T-helper 2 cell treated with Interferon-gamma antibody and Interleukin-4, amounts not matched to agents 5 μg/mL and 100 μg/mL, for 36 hours (primary cell): ENCODE measurements at regions not wholly inside any gene's neighbourhood (a gene's known extent, or its start where the extent isn't known, plus 50 kb on each side); places are given as distances from the start of the nearest gene placed in this dataset.

Source experiments
- DNase-seq: peaks from one replicate; pipeline ENCODE4 v3.0.0; 2021; ENCODE audit warnings: low spot score
- H3K27ac Mint-ChIP-seq: one replicate; pipeline ENCODE4 v1.8.0; 2021; ENCODE audit warnings: mild to moderate bottlenecking, mixed read lengths
- H3K27me3 Mint-ChIP-seq: one replicate; pipeline ENCODE4 v1.8.0; 2021; ENCODE audit warnings: low read depth, mixed read lengths
- H3K36me3 Mint-ChIP-seq: one replicate; pipeline ENCODE4 v1.8.0; 2021; ENCODE audit warnings: low read depth, mixed read lengths
- H3K4me1 Mint-ChIP-seq: one replicate; pipeline ENCODE4 v1.8.0; 2021; ENCODE audit warnings: low read depth, mixed read lengths
- H3K4me3 Mint-ChIP-seq: one replicate; pipeline ENCODE4 v1.8.0; 2022; ENCODE audit warnings: mild to moderate bottlenecking, moderate library complexity, mixed read lengths
- H3K9me3 Mint-ChIP-seq: one replicate; pipeline ENCODE4 v1.8.0; 2021; ENCODE audit warnings: mixed read lengths

- Mint-ChIP-seq H3K4me3 (no peak overlapping the region), H3K27me3 (no peaks in the 10 kb centered on the region), H3K4me1 (no peaks in the 10 kb centered on the region), H3K36me3 (no peaks in the 10 kb centered on the region), H3K9me3 (no peaks in the 10 kb centered on the region), H3K27ac (no peak overlapping the region)
- no peak for DNase-seq
These were observed 88.1 kb upstream of the ASAP2 start for GRCh38 chr2:9118383-9118960.

GRCh38 chr2:9115229-9115628, 91.4 kb upstream of the ASAP2 start:
- H3K4me3 Mint-ChIP-seq, result no peak overlapping the region
- H3K36me3 Mint-ChIP-seq, result no peaks in the 10 kb centered on the region
- no peak overlapping the region for H3K27ac Mint-ChIP-seq
- H3K27me3 Mint-ChIP-seq, result peaks cover 2% of the 10 kb centered on the region
- no peaks in the 10 kb centered on the region for H3K9me3 Mint-ChIP-seq
- DNase-seq, result no peak
- no peaks in the 10 kb centered on the region for H3K4me1 Mint-ChIP-seq

- DNase-seq, result no peak
- Mint-ChIP-seq H3K4me1 (no peaks in the 10 kb centered on the region), H3K27ac (no peak overlapping the region), H3K9me3 (no peaks in the 10 kb centered on the region), H3K27me3 (peaks cover 2% of the 10 kb centered on the region), H3K4me3 (no peak overlapping the region), H3K36me3 (no peaks in the 10 kb centered on the region)
These were observed 92.2 kb upstream of the ASAP2 start for GRCh38 chr2:9114458-9114857.

GRCh38 chr2:9113916-9114315, 92.7 kb upstream of the ASAP2 start:
- no peak for DNase-seq
- H3K9me3 Mint-ChIP-seq, result no peaks in the 10 kb centered on the region
- H3K36me3 Mint-ChIP-seq, result no peaks in the 10 kb centered on the region
- no peak overlapping the region for H3K4me3 Mint-ChIP-seq
- no peaks in the 10 kb centered on the region for H3K4me1 Mint-ChIP-seq
- no peak overlapping the region for H3K27ac Mint-ChIP-seq
- peaks cover 2% of the 10 kb centered on the region for H3K27me3 Mint-ChIP-seq

- Mint-ChIP-seq H3K36me3 (no peaks in the 10 kb centered on the region), H3K27ac (no peak overlapping the region), H3K4me1 (no peaks in the 10 kb centered on the region), H3K27me3 (peaks cover 2% of the 10 kb centered on the region), H3K4me3 (no peak overlapping the region), H3K9me3 (no peaks in the 10 kb centered on the region)
- DNase-seq, result no peak
These were observed 93.3 kb upstream of the ASAP2 start for GRCh38 chr2:9113262-9113661.

GRCh38 chr2:9112079-9112721, 94.4 kb upstream of the ASAP2 start:
- no peaks in the 10 kb centered on the region for H3K36me3 Mint-ChIP-seq
- H3K27ac Mint-ChIP-seq, result no peak overlapping the region
- no peaks in the 10 kb centered on the region for H3K9me3 Mint-ChIP-seq
- DNase-seq, result no peak
- H3K4me3 Mint-ChIP-seq, result no peak overlapping the region
- peaks cover 2% of the 10 kb centered on the region for H3K27me3 Mint-ChIP-seq
- no peaks in the 10 kb centered on the region for H3K4me1 Mint-ChIP-seq

- H3K4me3 Mint-ChIP-seq, result no peak overlapping the region
- no peaks in the 10 kb centered on the region for H3K4me1 Mint-ChIP-seq
- no peak overlapping the region for H3K27ac Mint-ChIP-seq
- no peaks in the 10 kb centered on the region for H3K36me3 Mint-ChIP-seq
- H3K27me3 Mint-ChIP-seq, result peaks cover 2% of the 10 kb centered on the region
- no peaks in the 10 kb centered on the region for H3K9me3 Mint-ChIP-seq
- no peak for DNase-seq
These were observed 95.6 kb upstream of the ASAP2 start for GRCh38 chr2:9110893-9111569.

GRCh38 chr2:9110346-9110884, 96.2 kb upstream of the ASAP2 start:
- Mint-ChIP-seq H3K27me3 (peaks cover 2% of the 10 kb centered on the region), H3K4me1 (no peaks in the 10 kb centered on the region), H3K4me3 (no peak overlapping the region), H3K27ac (no peak overlapping the region), H3K9me3 (no peaks in the 10 kb centered on the region), H3K36me3 (no peaks in the 10 kb centered on the region)
- DNase-seq, result no peak

GRCh38 chr2:9109871-9110270, 96.7 kb upstream of the ASAP2 start:
- H3K4me3 Mint-ChIP-seq, result no peak overlapping the region
- no peaks in the 10 kb centered on the region for H3K36me3 Mint-ChIP-seq
- no peak for DNase-seq
- no peak overlapping the region for H3K27ac Mint-ChIP-seq
- H3K27me3 Mint-ChIP-seq, result peaks cover 2% of the 10 kb centered on the region
- H3K4me1 Mint-ChIP-seq, result no peaks in the 10 kb centered on the region
- no peaks in the 10 kb centered on the region for H3K9me3 Mint-ChIP-seq

- Mint-ChIP-seq H3K4me1 (no peaks in the 10 kb centered on the region), H3K27ac (no peak overlapping the region), H3K4me3 (no peak overlapping the region), H3K36me3 (no peaks in the 10 kb centered on the region), H3K27me3 (peaks cover 2% of the 10 kb centered on the region), H3K9me3 (no peaks in the 10 kb centered on the region)
- no peak for DNase-seq
These were observed 98.2 kb upstream of the ASAP2 start for GRCh38 chr2:9108210-9108967.

- no peaks in the 10 kb centered on the region for H3K36me3 Mint-ChIP-seq
- no peaks in the 10 kb centered on the region for H3K27me3 Mint-ChIP-seq
- no peaks in the 10 kb centered on the region for H3K9me3 Mint-ChIP-seq
- DNase-seq, result no peak
- no peak overlapping the region for H3K27ac Mint-ChIP-seq
- H3K4me3 Mint-ChIP-seq, result no peak overlapping the region
- H3K4me1 Mint-ChIP-seq, result no peaks in the 10 kb centered on the region
These were observed 99.2 kb upstream of the ASAP2 start for GRCh38 chr2:9107168-9108025.

- Mint-ChIP-seq H3K4me3 (no peak overlapping the region), H3K36me3 (no peaks in the 10 kb centered on the region), H3K4me1 (no peaks in the 10 kb centered on the region), H3K9me3 (no peaks in the 10 kb centered on the region), H3K27ac (no peak overlapping the region), H3K27me3 (no peaks in the 10 kb centered on the region)
- DNase-seq, result no peak
These were observed 100.1 kb upstream of the ASAP2 start for GRCh38 chr2:9106338-9107167.
